Body of pancreas (tissue), 4 donors: ENCODE measurements at regions not wholly inside any gene's neighbourhood (a gene's known extent, or its start where the extent isn't known, plus 50 kb on each side); places are given as distances from the start of the nearest gene placed in this dataset.
"Not testable (repeated sequence)": the region's sequence is repeated elsewhere in the genome, so short reads cannot be mapped to it uniquely, and the experiment has no call there.

Source experiments
- ATAC-seq: fragments of 150-250 bp; one replicate; pipeline ENCODE4 v1.9.1; 2016
- DNase-seq, 4 donors: peaks; one replicate each; pipeline ENCODE4 v3.0.0-alpha.2; 2019
- H3K27ac ChIP-seq, 4 donors: fragments of 200-600 bp; sonication (generic); 1 replicate in 3 of 4; 2 replicates in 1 of 4; pipeline versions ENCODE4 v1.5.1 to v1.6.1; 2016 to 2019; ENCODE audit warnings: mild to moderate bottlenecking in 1 of 4, mixed read lengths in 1 of 4, moderate library complexity in 1 of 4
- H3K27me3 ChIP-seq, 2 donors: fragments of 200-600 bp; sonication (generic); one replicate each; pipeline ENCODE4 v1.6.0; 2016; ENCODE audit warnings: mild to moderate bottlenecking in 1 of 2
- H3K36me3 ChIP-seq, 2 donors: fragments of 200-600 bp; sonication (generic); replicated peaks in 1 of 2; 2 replicates each; pipeline ENCODE4 v1.5.1; 2016; ENCODE audit warnings: low read depth in 2 of 2; ENCODE audit not compliant: insufficient read depth in 1 of 2
- H3K4me1 ChIP-seq: fragments of 200-600 bp; sonication (generic); one replicate; pipeline ENCODE4 v1.6.0; 2016
- H3K4me3 ChIP-seq, 2 donors: fragments of 200-600 bp; sonication (generic); 1 replicate in 1 of 2; 2 replicates in 1 of 2; pipeline ENCODE4 v1.5.1; 2016 to 2019
- H3K9me3 ChIP-seq, 3 donors: fragments of 200-600 bp; sonication (generic); 1 replicate in 2 of 3; 2 replicates in 1 of 3; pipeline ENCODE4 v1.5.1; 2016
- CTCF ChIP-seq, 7 experiments: fragments of 450-650 bp in 4 of 7; fragments of 200-600 bp in 3 of 7; sonication (generic) in 3 of 7; IDR thresholded peaks; one replicate each; pipeline ENCODE4 v1.5.1; 2016 to 2019; ENCODE audit warnings: antibody characterized with exemption in 7 of 7
- POLR2A ChIP-seq, 3 donors: fragments of 450-650 bp; IDR thresholded peaks; one replicate each; pipeline ENCODE4 v1.6.1; 2016; ENCODE audit warnings: antibody characterized with exemption in 3 of 3, mild to moderate bottlenecking in 2 of 3
- WGBS, 2 donors: methylation state at CpG; one replicate each; pipeline ENCODE4 v1.1.5; 2017; 5-methylcytosine and 5-hydroxymethylcytosine counted together
- intact Hi-C: fragments of 100-400 bp; cut with DNase I; formaldehyde crosslinking; loops from one replicate; pipeline ENCODE4 v1.15.1; 2023

GRCh38 chr22:49685116-49685515 is 142.6 kb downstream of the BRD1 start:
- no peak for DNase-seq
- Histone ChIP-seq H3K4me3 (no peak overlapping the region), H3K36me3 (no peaks in the 10 kb centered on the region), H3K4me1 (no peaks in the 10 kb centered on the region), H3K9me3 (no peaks in the 10 kb centered on the region), H3K27ac (no peak overlapping the region), H3K27me3 (peaks cover 0 to 10% of the 10 kb centered on the region in 2 donors)
- TF ChIP-seq POLR2A (IDR thresholded peaks at IDR 0.05) (no peak), CTCF (IDR thresholded peaks at IDR 0.05) (no peak)
- 62% methylated on average over 5 to 9 of the region's 9 CpGs for WGBS, 2 donors
- intact Hi-C loops: no loop called here
- no peak for ATAC-seq

GRCh38 chr22:49683032-49683431 is 144.6 kb downstream of the BRD1 start:
- Histone ChIP-seq H3K9me3 (no peaks in the 10 kb centered on the region), H3K27me3 (peaks cover 0 to 10% of the 10 kb centered on the region in 2 donors), H3K36me3 (no peaks in the 10 kb centered on the region), H3K27ac (no peak overlapping the region), H3K4me1 (no peaks in the 10 kb centered on the region), H3K4me3 (no peak overlapping the region)
- ATAC-seq (no peak), DNase-seq (no peak)
- intact Hi-C loops: no loop called here
- no peak for TF ChIP-seq POLR2A (IDR thresholded peaks at IDR 0.05)
- WGBS, 2 donors: 82 to 89% methylated on average over 3 of the region's 3 CpGs

- WGBS, 2 donors: 88 to 91% methylated on average over 6 of the region's 6 CpGs
- H3K9me3 ChIP-seq, H3K36me3 ChIP-seq, H3K27me3 ChIP-seq, H3K4me1 ChIP-seq, DNase-seq, H3K27ac ChIP-seq, H3K4me3 ChIP-seq, ATAC-seq, intact Hi-C loops: not testable (repeated sequence)
These were observed 146.9 kb downstream of the BRD1 start for GRCh38 chr22:49680819-49681218.

- no peaks in the 10 kb centered on the region for H3K36me3 ChIP-seq
- 51 to 57% methylated on average over 10 of the region's 10 CpGs for WGBS, 2 donors
- TF ChIP-seq CTCF (IDR thresholded peaks at IDR 0.05): no peak
- no peak for TF ChIP-seq POLR2A (IDR thresholded peaks at IDR 0.05)
These were observed 148.9 kb downstream of the BRD1 start for GRCh38 chr22:49678842-49679170.

GRCh38 chr22:49678137-49678841 is 149.4 kb downstream of the BRD1 start:
- TF ChIP-seq CTCF (IDR thresholded peaks at IDR 0.05): no peak
- TF ChIP-seq POLR2A (IDR thresholded peaks at IDR 0.05): no peak
- H3K36me3 ChIP-seq: no peaks in the 10 kb centered on the region
- H3K4me3 ChIP-seq: no peak overlapping the region
- intact Hi-C loops: no loop called here
- H3K27me3 ChIP-seq: no peaks in the 10 kb centered on the region
- no peak overlapping the region for H3K27ac ChIP-seq
- no peaks in the 10 kb centered on the region for H3K9me3 ChIP-seq
- 37 to 41% methylated on average over 19 to 22 of the region's 22 CpGs for WGBS, 2 donors
- H3K4me1 ChIP-seq: no peaks in the 10 kb centered on the region
- no peak for DNase-seq
- ATAC-seq: no peak

More at GRCh38 chr22:49678842-49679170, 148.9 kb downstream of the BRD1 start:
- no peaks in the 10 kb centered on the region for H3K4me1 ChIP-seq
- DNase-seq (no peak), ATAC-seq (no peak)
- H3K27ac ChIP-seq: no peak overlapping the region
- no peaks in the 10 kb centered on the region for H3K27me3 ChIP-seq
- intact Hi-C loops: no loop called here
- no peak overlapping the region for H3K4me3 ChIP-seq
- no peaks in the 10 kb centered on the region for H3K9me3 ChIP-seq

GRCh38 chr22:49677495-49677889 is 150.2 kb downstream of the BRD1 start:
- H3K27me3 ChIP-seq: no peaks in the 10 kb centered on the region
- 46 to 66% methylated on average over 4 to 17 of the region's 18 CpGs for WGBS, 2 donors

More at GRCh38 chr22:49677495-49677889, 150.2 kb downstream of the BRD1 start:
- DNase-seq (peak in 1 of 4 donors; percentile 6), ATAC-seq (no peak)
- intact Hi-C loops: no loop called here
- Histone ChIP-seq H3K4me1 (no peaks in the 10 kb centered on the region), H3K4me3 (no peak overlapping the region), H3K27ac (no peak overlapping the region), H3K9me3 (no peaks in the 10 kb centered on the region), H3K36me3 (no peaks in the 10 kb centered on the region)
- TF ChIP-seq POLR2A (IDR thresholded peaks at IDR 0.05) (no peak), CTCF (IDR thresholded peaks at IDR 0.05) (no peak)
